ENCODE measurements at regions not wholly inside any gene's neighbourhood (a gene's known extent, or its start where the extent isn't known, plus 50 kb on each side); places are given as distances from the start of the nearest gene placed in this dataset.

DNA sequence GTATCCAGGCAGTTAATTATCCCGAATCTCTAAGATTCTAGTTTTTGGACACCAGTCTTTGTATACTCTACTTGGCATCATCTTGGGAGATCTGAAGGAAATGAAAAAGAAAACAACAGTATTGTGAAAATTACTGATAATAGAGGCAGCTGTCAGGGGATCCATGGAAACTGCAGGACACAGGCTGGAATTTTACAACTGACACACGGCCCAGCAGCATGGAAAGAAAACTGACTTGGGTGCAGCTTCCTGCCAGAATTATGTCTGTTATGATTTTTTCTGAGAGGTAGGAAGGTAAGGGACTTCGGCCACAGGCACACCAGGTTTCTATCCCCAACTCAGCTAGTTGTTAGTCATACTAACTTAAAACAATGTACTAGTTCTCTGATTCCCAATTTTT lies 57.7 kb upstream of the ERBB4 start:
- Mint-ChIP-seq H3K27ac (no peak overlapping the region), H3K4me1 (no peaks in the 10 kb centered on the region), H3K27me3 (ENCODE audit: low read depth, poor library complexity) (peaks cover 3% of the 10 kb centered on the region), H3K4me3 (no peak overlapping the region), H3K36me3 (ENCODE audit: low read depth) (no peaks in the 10 kb centered on the region), H3K9me3 (no peaks in the 10 kb centered on the region)
- DNase-seq: no peak
- TF ChIP-seq, protein P1, sequence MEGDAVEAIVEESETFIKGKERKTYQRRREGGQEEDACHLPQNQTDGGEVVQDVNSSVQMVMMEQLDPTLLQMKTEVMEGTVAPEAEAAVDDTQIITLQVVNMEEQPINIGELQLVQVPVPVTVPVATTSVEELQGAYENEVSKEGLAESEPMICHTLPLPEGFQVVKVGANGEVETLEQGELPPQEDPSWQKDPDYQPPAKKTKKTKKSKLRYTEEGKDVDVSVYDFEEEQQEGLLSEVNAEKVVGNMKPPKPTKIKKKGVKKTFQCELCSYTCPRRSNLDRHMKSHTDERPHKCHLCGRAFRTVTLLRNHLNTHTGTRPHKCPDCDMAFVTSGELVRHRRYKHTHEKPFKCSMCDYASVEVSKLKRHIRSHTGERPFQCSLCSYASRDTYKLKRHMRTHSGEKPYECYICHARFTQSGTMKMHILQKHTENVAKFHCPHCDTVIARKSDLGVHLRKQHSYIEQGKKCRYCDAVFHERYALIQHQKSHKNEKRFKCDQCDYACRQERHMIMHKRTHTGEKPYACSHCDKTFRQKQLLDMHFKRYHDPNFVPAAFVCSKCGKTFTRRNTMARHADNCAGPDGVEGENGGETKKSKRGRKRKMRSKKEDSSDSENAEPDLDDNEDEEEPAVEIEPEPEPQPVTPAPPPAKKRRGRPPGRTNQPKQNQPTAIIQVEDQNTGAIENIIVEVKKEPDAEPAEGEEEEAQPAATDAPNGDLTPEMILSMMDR (IDR thresholded peaks at IDR 0.05): no peak

DNA sequence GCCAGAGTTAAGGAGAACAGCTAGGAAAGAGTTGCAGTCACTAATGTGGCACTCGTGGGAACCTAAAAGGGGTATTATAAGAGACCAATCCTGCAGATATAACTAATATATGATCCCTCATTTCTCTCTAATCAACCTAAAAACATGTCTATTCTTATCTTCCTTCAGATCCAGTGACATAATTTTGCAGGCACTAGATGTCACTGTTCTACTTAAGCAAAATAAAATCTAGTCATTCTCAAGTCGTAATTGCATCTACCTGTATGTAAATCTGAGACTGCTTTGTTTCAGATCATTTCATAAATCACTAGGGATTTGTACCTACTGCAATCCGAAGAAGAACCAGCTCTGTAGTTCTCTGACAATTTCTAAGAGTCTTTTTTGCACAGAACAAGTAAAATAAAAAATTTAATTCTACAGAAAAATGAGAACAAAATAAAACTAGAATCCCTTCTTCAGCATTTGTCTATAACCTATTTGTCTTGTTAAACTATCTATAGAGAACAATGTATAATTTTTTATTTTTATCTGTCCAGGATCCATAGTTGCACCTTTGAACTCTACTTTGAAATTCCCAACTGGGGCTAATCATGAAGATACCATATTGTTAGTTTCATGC lies 56.5 kb upstream of the ERBB4 start:
- H3K27ac Mint-ChIP-seq: no peak overlapping the region
- DNase-seq: no peak

DNA sequence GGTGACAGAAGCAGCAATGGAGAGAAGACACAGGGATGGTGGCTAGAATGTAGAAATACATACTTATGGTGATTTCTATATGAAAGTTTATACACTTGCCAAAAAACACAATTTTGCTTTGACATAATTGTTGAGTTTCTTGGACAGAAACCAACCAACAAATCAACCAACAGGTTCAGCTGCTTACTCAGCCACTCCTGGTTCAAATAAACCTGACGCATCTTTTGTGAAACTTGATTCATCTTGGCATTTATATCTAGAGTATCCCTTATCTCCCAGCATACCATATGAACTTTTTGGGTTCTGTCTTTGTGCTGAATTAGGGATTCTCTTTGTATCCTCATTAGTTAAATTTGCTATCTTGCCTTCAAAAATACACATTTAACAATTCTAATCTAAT lies 54.1 kb upstream of the ERBB4 start:
- H3K27me3 Mint-ChIP-seq (ENCODE audit: low read depth, poor library complexity): peaks cover 7% of the 10 kb centered on the region
- no peaks in the 10 kb centered on the region for H3K36me3 Mint-ChIP-seq (ENCODE audit: low read depth)
- TF ChIP-seq, protein P1 (IDR thresholded peaks at IDR 0.05): no peak
- H3K27ac Mint-ChIP-seq: no peak overlapping the region
- no peak for DNase-seq
- no peak overlapping the region for H3K4me3 Mint-ChIP-seq
- H3K4me1 Mint-ChIP-seq: no peaks in the 10 kb centered on the region
- no peaks in the 10 kb centered on the region for H3K9me3 Mint-ChIP-seq

More for the DNA sequence above, 56.5 kb upstream of the ERBB4 start:
- Mint-ChIP-seq H3K9me3 (no peaks in the 10 kb centered on the region), H3K4me3 (no peak overlapping the region), H3K36me3 (ENCODE audit: low read depth) (no peaks in the 10 kb centered on the region), H3K27me3 (ENCODE audit: low read depth, poor library complexity) (peaks cover 4% of the 10 kb centered on the region), H3K4me1 (no peaks in the 10 kb centered on the region)
- TF ChIP-seq, protein P1 (IDR thresholded peaks at IDR 0.05): no peak

Data from nephron progenitor cell (in vitro differentiated cells).